ENCODE measurements at regions not wholly inside any gene's neighbourhood (a gene's known extent, or its start where the extent isn't known, plus 50 kb on each side); places are given as distances from the start of the nearest gene placed in this dataset.

DNA sequence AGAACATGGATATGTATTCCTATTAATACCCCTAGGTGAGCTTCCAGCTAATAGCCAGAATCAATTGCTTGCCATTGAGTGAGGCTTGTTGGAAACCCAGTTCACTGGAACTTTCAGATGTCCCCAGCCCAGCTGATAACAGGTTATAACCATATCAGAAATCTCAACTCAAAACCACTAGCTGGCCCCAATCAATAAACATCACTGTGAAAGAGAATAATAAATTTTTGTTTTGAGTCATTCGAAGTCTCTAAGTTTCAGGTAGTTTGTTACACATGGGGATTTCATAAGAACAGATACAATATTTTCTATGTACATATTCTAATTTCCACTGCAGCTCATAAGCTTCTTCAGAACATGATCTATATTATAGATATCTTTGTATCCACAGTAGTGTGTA is 162.9 kb upstream of the SNX7 start:
- H3K4me3 ChIP-seq (ENCODE audit: low read depth, low read length, poor library complexity, severe bottlenecking): no peak overlapping the region
- TF ChIP-seq, protein P1, sequence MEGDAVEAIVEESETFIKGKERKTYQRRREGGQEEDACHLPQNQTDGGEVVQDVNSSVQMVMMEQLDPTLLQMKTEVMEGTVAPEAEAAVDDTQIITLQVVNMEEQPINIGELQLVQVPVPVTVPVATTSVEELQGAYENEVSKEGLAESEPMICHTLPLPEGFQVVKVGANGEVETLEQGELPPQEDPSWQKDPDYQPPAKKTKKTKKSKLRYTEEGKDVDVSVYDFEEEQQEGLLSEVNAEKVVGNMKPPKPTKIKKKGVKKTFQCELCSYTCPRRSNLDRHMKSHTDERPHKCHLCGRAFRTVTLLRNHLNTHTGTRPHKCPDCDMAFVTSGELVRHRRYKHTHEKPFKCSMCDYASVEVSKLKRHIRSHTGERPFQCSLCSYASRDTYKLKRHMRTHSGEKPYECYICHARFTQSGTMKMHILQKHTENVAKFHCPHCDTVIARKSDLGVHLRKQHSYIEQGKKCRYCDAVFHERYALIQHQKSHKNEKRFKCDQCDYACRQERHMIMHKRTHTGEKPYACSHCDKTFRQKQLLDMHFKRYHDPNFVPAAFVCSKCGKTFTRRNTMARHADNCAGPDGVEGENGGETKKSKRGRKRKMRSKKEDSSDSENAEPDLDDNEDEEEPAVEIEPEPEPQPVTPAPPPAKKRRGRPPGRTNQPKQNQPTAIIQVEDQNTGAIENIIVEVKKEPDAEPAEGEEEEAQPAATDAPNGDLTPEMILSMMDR (conservative IDR thresholded peaks at IDR 0.05; ENCODE audit: low read depth, low read length): no peak
- H3K27me3 ChIP-seq (replicated peaks; ENCODE audit: insufficient read depth, low read depth, low read length, poor library complexity): no peaks in the 10 kb centered on the region
- H3K27ac ChIP-seq (ENCODE audit: low read depth, low read length, poor library complexity, severe bottlenecking): no peak overlapping the region
- POLR2A ChIA-PET (ENCODE audit: low non-redundant PET): no interaction called here
- no peaks in the 10 kb centered on the region for H3K4me1 ChIP-seq (ENCODE audit: insufficient read depth, low read length, poor library complexity, severe bottlenecking)
- CTCF ChIA-PET: no interaction called here
- BruUV-seq (replicated peaks): no TSS peak
- H3K9me3 ChIP-seq (ENCODE audit: low read depth, low read length, poor library complexity, severe bottlenecking): no peaks in the 10 kb centered on the region
- H3K36me3 ChIP-seq (ENCODE audit: insufficient read depth, low read length, poor library complexity, severe bottlenecking): no peaks in the 10 kb centered on the region
- DNase-seq (ENCODE audit: low spot score): no peak
- intact Hi-C loops (cut with micrococcal nuclease; ENCODE audit: unreplicated experiment): no loop called here

- intact Hi-C loops (cut with micrococcal nuclease; ENCODE audit: unreplicated experiment): no loop called here
- CTCF ChIA-PET: no interaction called here
- POLR2A ChIA-PET (ENCODE audit: low non-redundant PET): no interaction called here
- TF ChIP-seq, protein P1 (conservative IDR thresholded peaks at IDR 0.05; ENCODE audit: low read depth, low read length): no peak
- no peak for TF ChIP-seq EZH2 (IDR thresholded peaks at IDR 0.05; ENCODE audit: borderline replicate concordance, low read depth, low read length, poor library complexity, severe bottlenecking)
- Histone ChIP-seq H3K27ac (ENCODE audit: low read depth, low read length, poor library complexity, severe bottlenecking) (no peak overlapping the region), H3K27me3 (replicated peaks; ENCODE audit: insufficient read depth, low read depth, low read length, poor library complexity) (no peaks in the 10 kb centered on the region), H3K4me3 (ENCODE audit: low read depth, low read length, poor library complexity, severe bottlenecking) (no peak overlapping the region), H3K36me3 (ENCODE audit: insufficient read depth, low read length, poor library complexity, severe bottlenecking) (no peaks in the 10 kb centered on the region), H3K9me3 (ENCODE audit: low read depth, low read length, poor library complexity, severe bottlenecking) (no peaks in the 10 kb centered on the region), H3K4me1 (ENCODE audit: insufficient read depth, low read length, poor library complexity, severe bottlenecking) (no peaks in the 10 kb centered on the region)
- no peak for DNase-seq (ENCODE audit: low spot score)
- BruUV-seq (replicated peaks): no TSS peak
Observed at GRCh38 chr1:98497497-98497896, 164.0 kb upstream of the SNX7 start.

- H3K4me1 ChIP-seq (ENCODE audit: insufficient read depth, low read length, poor library complexity, severe bottlenecking): no peaks in the 10 kb centered on the region
- H3K27me3 ChIP-seq (replicated peaks; ENCODE audit: insufficient read depth, low read depth, low read length, poor library complexity): no peaks in the 10 kb centered on the region
- DNase-seq (ENCODE audit: low spot score): no peak
- intact Hi-C loops (cut with micrococcal nuclease; ENCODE audit: unreplicated experiment): no loop called here
- H3K9me3 ChIP-seq (ENCODE audit: low read depth, low read length, poor library complexity, severe bottlenecking): no peaks in the 10 kb centered on the region
- TF ChIP-seq EZH2 (IDR thresholded peaks at IDR 0.05; ENCODE audit: borderline replicate concordance, low read depth, low read length, poor library complexity, severe bottlenecking): no peak
- TF ChIP-seq, protein P1 (conservative IDR thresholded peaks at IDR 0.05; ENCODE audit: low read depth, low read length): no peak
- ChIA-PET POLR2A (ENCODE audit: low non-redundant PET) (no interaction called here), CTCF (no interaction called here)
- no peak overlapping the region for H3K4me3 ChIP-seq (ENCODE audit: low read depth, low read length, poor library complexity, severe bottlenecking)
- no peak overlapping the region for H3K27ac ChIP-seq (ENCODE audit: low read depth, low read length, poor library complexity, severe bottlenecking)
- BruUV-seq (replicated peaks): no TSS peak
- H3K36me3 ChIP-seq (ENCODE audit: insufficient read depth, low read length, poor library complexity, severe bottlenecking): no peaks in the 10 kb centered on the region
Observed at GRCh38 chr1:98496256-98496995, 165.1 kb upstream of the SNX7 start.

Measured in A673 (cell line).